ENCODE measurements at regions not wholly inside any gene's neighbourhood (a gene's known extent, or its start where the extent isn't known, plus 50 kb on each side); places are given as distances from the start of the nearest gene placed in this dataset.

- Histone ChIP-seq H3K27ac (no peak overlapping the region), H3K36me3 (no peaks in the 10 kb centered on the region), H3K9me3 (no peaks in the 10 kb centered on the region), H3K27me3 (no peaks in the 10 kb centered on the region), H3K4me1 (no peaks in the 10 kb centered on the region), H3K4me3 (no peak overlapping the region)
- no peak for DNase-seq
- no peak for TF ChIP-seq CTCF (IDR thresholded peaks at IDR 0.05)
- intact Hi-C loops (cut with DNase I; ENCODE audit: low total_unique reads), result no loop called here
Measured at GRCh38 chr2:22397847-22398246, 987.1 kb upstream of the KLHL29 start.

- DNase-seq, result no peak
- H3K27ac ChIP-seq, result no peak overlapping the region
- no peak for TF ChIP-seq CTCF (IDR thresholded peaks at IDR 0.05)
- H3K27me3 ChIP-seq, result no peaks in the 10 kb centered on the region
- H3K36me3 ChIP-seq, result no peaks in the 10 kb centered on the region
- H3K4me1 ChIP-seq, result peaks cover 0 to 20% (median 0%) of the 10 kb centered on the region in 4 donors
- intact Hi-C loops (cut with DNase I; ENCODE audit: low total_unique reads), result no loop called here
- H3K4me3 ChIP-seq, result no peak overlapping the region
- H3K9me3 ChIP-seq, result no peaks in the 10 kb centered on the region
Measured at GRCh38 chr2:22403748-22404147, 981.2 kb upstream of the KLHL29 start.

GRCh38 chr2:22406625-22407024 lies 978.4 kb upstream of the KLHL29 start:
- Histone ChIP-seq H3K9me3 (no peaks in the 10 kb centered on the region), H3K4me3 (no peak overlapping the region), H3K4me1 (peaks cover 0 to 20% (median 0%) of the 10 kb centered on the region in 4 donors), H3K27me3 (no peaks in the 10 kb centered on the region), H3K36me3 (no peaks in the 10 kb centered on the region), H3K27ac (no peak overlapping the region)
- no peak for DNase-seq
- intact Hi-C loops (cut with DNase I; ENCODE audit: low total_unique reads), result no loop called here
- no peak for TF ChIP-seq CTCF (IDR thresholded peaks at IDR 0.05)

- Histone ChIP-seq H3K27me3 (no peaks in the 10 kb centered on the region), H3K27ac (no peak overlapping the region), H3K4me1 (no peaks in the 10 kb centered on the region), H3K4me3 (no peak overlapping the region), H3K9me3 (peaks cover 2 to 14% (median 8%) of the 10 kb centered on the region in 3 donors), H3K36me3 (no peaks in the 10 kb centered on the region)
- no peak for DNase-seq
- intact Hi-C loops (cut with DNase I; ENCODE audit: low total_unique reads), result no loop called here
- TF ChIP-seq CTCF (IDR thresholded peaks at IDR 0.05), result no peak
Measured at GRCh38 chr2:22420076-22420475, 964.9 kb upstream of the KLHL29 start.

- Histone ChIP-seq H3K27me3 (no peaks in the 10 kb centered on the region), H3K4me1 (no peaks in the 10 kb centered on the region), H3K36me3 (no peaks in the 10 kb centered on the region), H3K4me3 (no peak overlapping the region), H3K9me3 (no peaks in the 10 kb centered on the region), H3K27ac (no peak overlapping the region)
- intact Hi-C loops (cut with DNase I; ENCODE audit: low total_unique reads), result no loop called here
- TF ChIP-seq CTCF (IDR thresholded peaks at IDR 0.05), result no peak
- no peak for DNase-seq
Measured at GRCh38 chr2:22442051-22442450, 942.9 kb upstream of the KLHL29 start.

- TF ChIP-seq CTCF (IDR thresholded peaks at IDR 0.05), result no peak
- no peaks in the 10 kb centered on the region for H3K27me3 ChIP-seq
- intact Hi-C loops (cut with DNase I; ENCODE audit: low total_unique reads), result no loop called here
Measured at GRCh38 chr2:22444281-22444680, 940.7 kb upstream of the KLHL29 start.

More at GRCh38 chr2:22444281-22444680, 940.7 kb upstream of the KLHL29 start:
- DNase-seq, result no peak
- Histone ChIP-seq H3K36me3 (no peaks in the 10 kb centered on the region), H3K9me3 (peaks cover 0 to 3% (median 0%) of the 10 kb centered on the region in 3 donors), H3K4me3 (no peak overlapping the region), H3K4me1 (no peaks in the 10 kb centered on the region), H3K27ac (no peak overlapping the region)
